Activated CD4-positive, alpha-beta T cell treated with anti-CD3 and anti-CD28 coated beads, Interleukin-2, amount 10 ng/mL, durations not matched to agents 24 days and 14 days (primary cell): ENCODE measurements at regions not wholly inside any gene's neighbourhood (a gene's known extent, or its start where the extent isn't known, plus 50 kb on each side); places are given as distances from the start of the nearest gene placed in this dataset.

Source experiments
- DNase-seq: peaks from one replicate; pipeline ENCODE4 v3.0.0; 2022
- H3K27ac Mint-ChIP-seq: one replicate; pipeline ENCODE4 v1.8.0; 2022; ENCODE audit warnings: mild to moderate bottlenecking, mixed read lengths
- H3K27me3 Mint-ChIP-seq: one replicate; pipeline ENCODE4 v1.8.0; 2022; ENCODE audit warnings: mixed read lengths
- H3K36me3 Mint-ChIP-seq: one replicate; pipeline ENCODE4 v1.8.0; 2022; ENCODE audit warnings: low read depth, mild to moderate bottlenecking, mixed read lengths
- H3K4me1 Mint-ChIP-seq: one replicate; pipeline ENCODE4 v1.8.0; 2021; ENCODE audit warnings: mixed read lengths
- H3K4me3 Mint-ChIP-seq: one replicate; pipeline ENCODE4 v1.8.0; 2022; ENCODE audit warnings: mild to moderate bottlenecking, moderate library complexity, mixed read lengths
- H3K9me3 Mint-ChIP-seq: one replicate; pipeline ENCODE4 v1.8.0; 2021; ENCODE audit warnings: mixed read lengths
- intact Hi-C: fragments of 100-400 bp; cut with micrococcal nuclease; formaldehyde crosslinking; loops from one replicate; pipeline ENCODE4 v1.15.1; 2023

GRCh38 chr2:103788951-103789350 is 1027.1 kb downstream of the TMEM182 start:
- intact Hi-C loops = no loop called here
- H3K27ac Mint-ChIP-seq = no peak overlapping the region
- H3K27me3 Mint-ChIP-seq = no peaks in the 10 kb centered on the region
- H3K9me3 Mint-ChIP-seq = no peaks in the 10 kb centered on the region
- no peaks in the 10 kb centered on the region for H3K4me1 Mint-ChIP-seq
- DNase-seq = no peak
- H3K4me3 Mint-ChIP-seq = no peak overlapping the region
- no peaks in the 10 kb centered on the region for H3K36me3 Mint-ChIP-seq

- Mint-ChIP-seq H3K27ac (no peak overlapping the region), H3K9me3 (no peaks in the 10 kb centered on the region), H3K36me3 (no peaks in the 10 kb centered on the region), H3K27me3 (no peaks in the 10 kb centered on the region), H3K4me3 (no peak overlapping the region), H3K4me1 (no peaks in the 10 kb centered on the region)
- intact Hi-C loops = no loop called here
- DNase-seq = no peak
These were observed 1027.7 kb downstream of the TMEM182 start for GRCh38 chr2:103789381-103790095.

- no peaks in the 10 kb centered on the region for H3K4me1 Mint-ChIP-seq
- DNase-seq = no peak
- no peaks in the 10 kb centered on the region for H3K27me3 Mint-ChIP-seq
- peaks cover 5% of the 10 kb centered on the region for H3K9me3 Mint-ChIP-seq
- no peak overlapping the region for H3K27ac Mint-ChIP-seq
- H3K4me3 Mint-ChIP-seq = no peak overlapping the region
- H3K36me3 Mint-ChIP-seq = no peaks in the 10 kb centered on the region
- intact Hi-C loops = no loop called here
These were observed 1030.2 kb downstream of the TMEM182 start for GRCh38 chr2:103792042-103792441.

DNA sequence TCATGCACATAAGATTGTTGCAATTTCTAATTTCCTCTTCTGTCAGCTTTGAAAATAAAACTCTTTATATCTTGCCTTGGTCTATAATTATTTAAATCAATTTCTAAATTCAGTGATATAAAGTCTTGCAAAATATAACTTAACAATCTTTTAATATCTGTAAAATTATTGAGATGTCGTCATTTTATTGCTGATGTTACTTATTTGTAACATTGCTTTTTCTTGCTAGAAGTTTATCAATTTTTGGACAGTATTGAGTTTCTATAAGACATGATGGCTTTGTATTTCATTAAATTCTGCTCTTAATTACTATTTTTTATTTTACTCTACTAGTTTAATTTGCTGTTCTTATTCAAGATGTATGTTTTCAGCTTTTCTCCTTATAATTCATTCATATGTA is 1036.5 kb downstream of the TMEM182 start:
- H3K36me3 Mint-ChIP-seq = no peaks in the 10 kb centered on the region
- no peaks in the 10 kb centered on the region for H3K4me1 Mint-ChIP-seq
- DNase-seq = no peak
- no peaks in the 10 kb centered on the region for H3K27me3 Mint-ChIP-seq
- intact Hi-C loops = no loop called here
- peaks cover 12% of the 10 kb centered on the region for H3K9me3 Mint-ChIP-seq
- no peak overlapping the region for H3K27ac Mint-ChIP-seq
- no peak overlapping the region for H3K4me3 Mint-ChIP-seq

- no peak for DNase-seq
- Mint-ChIP-seq H3K4me3 (no peak overlapping the region), H3K9me3 (peaks cover 7% of the 10 kb centered on the region), H3K27me3 (no peaks in the 10 kb centered on the region), H3K36me3 (no peaks in the 10 kb centered on the region), H3K27ac (no peak overlapping the region), H3K4me1 (no peaks in the 10 kb centered on the region)
- intact Hi-C loops = no loop called here
These were observed 1042.2 kb downstream of the TMEM182 start for GRCh38 chr2:103804013-103804412.

- H3K27me3 Mint-ChIP-seq = no peaks in the 10 kb centered on the region
- DNase-seq = no peak
- peaks cover 7% of the 10 kb centered on the region for H3K9me3 Mint-ChIP-seq
- H3K36me3 Mint-ChIP-seq = no peaks in the 10 kb centered on the region
- H3K4me3 Mint-ChIP-seq = no peak overlapping the region
- H3K4me1 Mint-ChIP-seq = no peaks in the 10 kb centered on the region
- intact Hi-C loops = no loop called here
- no peak overlapping the region for H3K27ac Mint-ChIP-seq
These were observed 1043.9 kb downstream of the TMEM182 start for GRCh38 chr2:103805746-103806145.

DNA sequence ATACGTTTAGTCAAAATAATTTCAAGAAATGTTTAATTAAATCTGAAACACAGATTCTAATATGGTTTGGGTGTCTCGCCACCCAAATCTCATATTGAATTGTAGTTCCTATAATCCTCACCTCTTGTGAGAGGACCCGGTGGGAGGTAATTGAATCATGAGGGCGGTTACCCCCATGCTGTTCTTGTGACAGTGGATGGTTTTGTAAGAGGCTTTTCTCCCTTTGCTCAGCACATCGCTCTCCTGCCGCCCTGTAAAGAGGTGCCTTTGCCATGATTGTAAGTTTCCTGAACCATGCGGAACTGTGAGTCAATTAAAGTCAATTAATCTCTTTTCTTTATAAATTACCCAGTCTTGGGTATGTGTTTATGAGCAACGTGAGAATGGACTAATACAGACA is 1045.1 kb upstream of the POU3F3 start:
- no peak overlapping the region for H3K4me3 Mint-ChIP-seq
- no peak for DNase-seq
- H3K36me3 Mint-ChIP-seq = no peaks in the 10 kb centered on the region
- no peaks in the 10 kb centered on the region for H3K9me3 Mint-ChIP-seq
- intact Hi-C loops = no loop called here
- H3K27ac Mint-ChIP-seq = no peak overlapping the region
- no peaks in the 10 kb centered on the region for H3K4me1 Mint-ChIP-seq
- no peaks in the 10 kb centered on the region for H3K27me3 Mint-ChIP-seq

DNA sequence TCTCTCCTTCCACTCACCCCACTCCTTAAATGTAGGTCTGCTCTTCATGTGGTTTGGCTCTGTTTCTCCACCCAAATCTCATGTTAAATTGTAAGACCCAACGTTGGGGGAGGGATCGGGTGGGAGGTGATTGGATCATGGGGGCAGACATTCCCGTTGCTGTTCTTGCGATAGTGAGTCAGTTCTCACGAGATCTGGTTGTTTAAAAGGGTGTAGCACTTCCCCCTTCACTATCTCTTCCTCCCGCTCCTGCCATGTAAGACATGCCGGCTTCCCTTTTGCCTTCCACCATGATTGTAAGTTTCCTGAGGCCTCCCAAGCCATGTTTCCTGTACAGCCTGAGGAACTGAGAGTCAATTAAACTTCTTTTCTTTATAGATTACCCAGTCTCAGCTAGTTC is 1044.5 kb upstream of the POU3F3 start:
- no peaks in the 10 kb centered on the region for H3K4me1 Mint-ChIP-seq
- H3K9me3 Mint-ChIP-seq = no peaks in the 10 kb centered on the region
- DNase-seq = no peak
- no peak overlapping the region for H3K27ac Mint-ChIP-seq
- no peak overlapping the region for H3K4me3 Mint-ChIP-seq
- intact Hi-C loops = no loop called here
- H3K27me3 Mint-ChIP-seq = no peaks in the 10 kb centered on the region
- H3K36me3 Mint-ChIP-seq = no peaks in the 10 kb centered on the region

DNA sequence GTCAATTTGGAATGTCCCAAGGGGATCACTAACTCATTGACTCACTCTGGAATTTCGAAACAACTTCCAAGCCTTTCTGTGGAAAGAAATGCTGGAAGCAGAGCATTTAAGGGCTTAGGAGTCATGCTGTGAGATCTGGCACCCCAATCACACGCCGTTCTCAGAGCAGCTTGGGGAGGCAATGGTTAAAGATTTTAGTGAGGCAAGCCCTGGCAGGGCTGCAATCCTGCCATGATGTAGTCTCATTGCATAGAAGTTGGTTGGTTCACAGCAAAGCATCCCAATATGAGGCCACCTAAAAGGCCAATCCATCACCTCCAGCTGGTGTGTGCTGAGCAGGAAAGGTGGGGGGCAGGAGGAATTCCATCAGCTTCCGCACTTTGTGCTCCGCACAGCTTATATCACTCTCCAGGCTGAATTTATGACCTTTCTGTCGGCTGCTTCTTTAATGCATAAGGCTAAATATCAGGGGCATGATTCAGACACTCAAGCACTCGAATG is 1043.9 kb upstream of the POU3F3 start:
- Mint-ChIP-seq H3K9me3 (no peaks in the 10 kb centered on the region), H3K27me3 (no peaks in the 10 kb centered on the region), H3K27ac (no peak overlapping the region), H3K36me3 (no peaks in the 10 kb centered on the region), H3K4me1 (no peaks in the 10 kb centered on the region), H3K4me3 (no peak overlapping the region)
- intact Hi-C loops = no loop called here
- no peak for DNase-seq

DNA sequence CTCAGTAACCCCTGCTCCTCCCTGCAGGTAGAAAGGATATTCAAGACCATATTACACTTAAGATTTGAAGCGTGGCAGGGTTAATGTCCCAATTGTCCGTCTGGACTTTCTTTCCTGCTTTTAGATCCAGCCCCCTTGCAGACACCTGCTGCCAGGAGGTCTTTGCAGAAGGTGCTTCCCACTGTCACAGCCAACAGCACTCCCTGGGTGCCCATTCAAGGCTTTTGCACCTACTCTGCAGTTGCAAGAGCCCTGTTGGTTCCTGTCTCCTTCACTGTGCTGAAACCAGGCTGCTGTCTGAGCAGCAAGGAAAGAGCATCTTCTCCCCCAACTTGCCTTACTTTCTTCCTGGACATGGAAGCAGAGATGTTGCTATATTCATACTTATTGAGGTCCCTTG is 1043.0 kb upstream of the POU3F3 start:
- Mint-ChIP-seq H3K4me1 (no peaks in the 10 kb centered on the region), H3K4me3 (no peak overlapping the region), H3K27me3 (no peaks in the 10 kb centered on the region), H3K27ac (no peak overlapping the region), H3K36me3 (no peaks in the 10 kb centered on the region), H3K9me3 (no peaks in the 10 kb centered on the region)
- intact Hi-C loops = no loop called here
- DNase-seq = no peak

DNA sequence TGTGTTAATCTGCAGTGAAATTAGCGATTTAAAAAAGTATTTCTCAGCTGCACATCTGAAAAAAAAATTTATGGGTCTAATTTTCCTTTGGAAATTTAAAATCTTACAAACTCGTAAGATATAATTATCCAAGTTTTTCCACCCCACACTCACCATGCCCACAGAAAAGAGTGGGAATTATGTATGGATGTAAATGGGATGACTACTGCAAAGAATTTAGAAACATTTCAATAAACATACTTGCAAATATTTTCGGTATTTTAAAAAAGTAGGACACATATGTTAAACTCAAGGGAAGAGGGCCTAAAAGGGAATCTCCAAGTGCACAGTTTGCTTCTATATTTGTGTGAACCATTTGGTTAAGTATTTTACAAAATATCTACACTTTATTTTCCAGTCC is 1039.9 kb upstream of the POU3F3 start:
- intact Hi-C loops = no loop called here
- H3K4me3 Mint-ChIP-seq = no peak overlapping the region
- H3K4me1 Mint-ChIP-seq = no peaks in the 10 kb centered on the region
- no peaks in the 10 kb centered on the region for H3K27me3 Mint-ChIP-seq
- DNase-seq = no peak
- H3K27ac Mint-ChIP-seq = no peak overlapping the region
- H3K9me3 Mint-ChIP-seq = no peaks in the 10 kb centered on the region
- H3K36me3 Mint-ChIP-seq = no peaks in the 10 kb centered on the region

DNA sequence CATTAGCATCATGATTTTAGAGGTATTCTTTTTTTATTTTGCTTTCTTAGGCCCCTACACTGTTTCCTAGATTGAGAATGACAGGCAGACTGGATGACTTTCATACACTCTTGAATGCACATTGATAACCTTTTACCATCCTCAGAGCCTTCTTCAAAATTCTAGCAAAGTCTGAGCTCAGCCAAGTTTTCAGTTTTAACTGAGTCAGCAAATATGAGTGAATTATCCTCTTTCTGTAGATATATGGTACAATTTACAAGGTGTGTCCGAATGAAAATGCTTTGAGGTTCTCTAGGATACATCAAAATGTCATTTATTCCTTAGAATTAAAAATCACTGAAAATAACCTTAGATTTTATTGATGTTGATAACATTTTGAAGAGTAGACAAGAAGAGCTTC is 1038.2 kb upstream of the POU3F3 start:
- no peak overlapping the region for H3K4me3 Mint-ChIP-seq
- H3K36me3 Mint-ChIP-seq = no peaks in the 10 kb centered on the region
- H3K4me1 Mint-ChIP-seq = no peaks in the 10 kb centered on the region

GRCh38 chr2:103817746-103818145 is 1036.2 kb upstream of the POU3F3 start:
- no peaks in the 10 kb centered on the region for H3K27me3 Mint-ChIP-seq
- intact Hi-C loops = no loop called here
- no peaks in the 10 kb centered on the region for H3K36me3 Mint-ChIP-seq
- no peaks in the 10 kb centered on the region for H3K9me3 Mint-ChIP-seq
- DNase-seq = no peak
- no peak overlapping the region for H3K27ac Mint-ChIP-seq
- no peak overlapping the region for H3K4me3 Mint-ChIP-seq
- no peaks in the 10 kb centered on the region for H3K4me1 Mint-ChIP-seq

More for the DNA sequence above, 1038.2 kb upstream of the POU3F3 start:
- no peaks in the 10 kb centered on the region for H3K27me3 Mint-ChIP-seq
- H3K9me3 Mint-ChIP-seq = no peaks in the 10 kb centered on the region
- no peak for DNase-seq
- intact Hi-C loops = no loop called here
- no peak overlapping the region for H3K27ac Mint-ChIP-seq

- Mint-ChIP-seq H3K36me3 (no peaks in the 10 kb centered on the region), H3K27me3 (no peaks in the 10 kb centered on the region), H3K9me3 (no peaks in the 10 kb centered on the region), H3K27ac (no peak overlapping the region), H3K4me3 (no peak overlapping the region), H3K4me1 (no peaks in the 10 kb centered on the region)
- no peak for DNase-seq
- intact Hi-C loops = no loop called here
These were observed 1035.7 kb upstream of the POU3F3 start for GRCh38 chr2:103818176-103818575.

- no peaks in the 10 kb centered on the region for H3K4me1 Mint-ChIP-seq
- intact Hi-C loops = no loop called here
- no peaks in the 10 kb centered on the region for H3K27me3 Mint-ChIP-seq
- H3K4me3 Mint-ChIP-seq = no peak overlapping the region
- H3K36me3 Mint-ChIP-seq = no peaks in the 10 kb centered on the region
- no peak for DNase-seq
- no peak overlapping the region for H3K27ac Mint-ChIP-seq
- no peaks in the 10 kb centered on the region for H3K9me3 Mint-ChIP-seq
These were observed 1034.3 kb upstream of the POU3F3 start for GRCh38 chr2:103819599-103819998.
